Activated CD4-positive, alpha-beta memory T cell treated with anti-CD3 and anti-CD28 coated beads for 36 hours (primary cell): ENCODE measurements at regions not wholly inside any gene's neighbourhood (a gene's known extent, or its start where the extent isn't known, plus 50 kb on each side); places are given as distances from the start of the nearest gene placed in this dataset.

Experiments used
- CTCF ChIA-PET: fragments of 350-600 bp; sonication (Branson Sonifier 250); formaldehyde crosslinking; loops from one replicate; lab custom pipeline; 2021; ENCODE audit warnings: antibody characterized with exemption, inconsistent platforms; lab: Charles Lee
- POLR2A ChIA-PET: fragments of 350-600 bp; sonication (Branson Sonifier 250); formaldehyde crosslinking; loops from one replicate; lab custom pipeline; 2021; ENCODE audit warnings: antibody characterized with exemption; lab: Charles Lee
- DNase-seq: peaks from one replicate; pipeline ENCODE4 v3.0.0-alpha.2; 2020
- H3K27ac Mint-ChIP-seq: one replicate; pipeline ENCODE4 v1.8.0; 2021; ENCODE audit warnings: mixed read lengths
- H3K27me3 Mint-ChIP-seq: one replicate; pipeline ENCODE4 v1.8.0; 2021; ENCODE audit warnings: mixed read lengths
- H3K36me3 Mint-ChIP-seq: one replicate; pipeline ENCODE4 v1.8.0; 2021; ENCODE audit warnings: mixed read lengths
- H3K4me1 Mint-ChIP-seq: one replicate; pipeline ENCODE4 v1.8.0; 2021; ENCODE audit warnings: low read depth, mixed read lengths
- H3K4me3 Mint-ChIP-seq: one replicate; pipeline ENCODE4 v1.8.0; 2021; ENCODE audit warnings: mild to moderate bottlenecking, mixed read lengths
- H3K9me3 Mint-ChIP-seq: one replicate; pipeline ENCODE4 v1.8.0; 2021; ENCODE audit warnings: mixed read lengths
- intact Hi-C: fragments of 100-400 bp; cut with micrococcal nuclease; formaldehyde crosslinking; loops from one replicate; pipeline ENCODE4 v1.15.1; 2023

DNA sequence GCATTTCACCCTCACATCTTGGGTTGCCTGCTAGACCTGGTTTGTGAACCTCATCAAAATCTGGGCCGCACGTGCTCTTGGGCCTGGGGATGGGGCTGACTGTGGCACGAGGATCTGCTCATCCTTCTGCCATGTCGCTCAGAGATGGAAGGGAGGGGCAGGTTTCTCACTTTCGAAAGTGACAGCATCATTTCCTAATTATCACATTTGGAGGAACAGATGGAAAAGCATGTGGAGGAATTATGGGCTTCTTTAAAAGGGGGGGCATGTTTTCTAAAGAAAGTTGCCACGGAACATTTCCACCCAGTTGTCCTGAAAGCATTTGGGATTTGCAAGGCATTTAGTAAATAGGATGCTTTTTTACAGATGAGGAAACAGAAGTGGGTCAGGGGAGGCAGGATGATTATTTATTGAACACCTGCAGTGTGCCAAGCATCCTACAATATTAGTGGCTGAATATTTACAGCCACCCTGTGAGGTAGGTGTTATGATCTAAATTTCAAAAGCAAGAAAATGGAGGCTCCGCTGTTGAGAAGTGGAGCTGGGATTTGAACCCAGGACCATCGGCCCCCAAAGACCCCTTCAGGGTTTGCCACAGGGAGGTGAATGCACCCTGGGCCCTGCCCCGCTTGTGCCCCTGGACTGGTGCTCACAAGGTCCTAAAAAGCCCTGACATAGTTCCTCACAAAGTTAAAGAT, 104.2 kb upstream of the MYCN start:
- DNase-seq, result no peak
- no peaks in the 10 kb centered on the region for H3K4me1 Mint-ChIP-seq
- no peak overlapping the region for H3K27ac Mint-ChIP-seq
- H3K4me3 Mint-ChIP-seq, result no peak overlapping the region
- no peaks in the 10 kb centered on the region for H3K36me3 Mint-ChIP-seq
- peaks cover 1% of the 10 kb centered on the region for H3K27me3 Mint-ChIP-seq
- intact Hi-C loops, result no loop called here
- CTCF ChIA-PET, result no interaction called here
- H3K9me3 Mint-ChIP-seq, result no peaks in the 10 kb centered on the region
- POLR2A ChIA-PET, result no interaction called here

DNA sequence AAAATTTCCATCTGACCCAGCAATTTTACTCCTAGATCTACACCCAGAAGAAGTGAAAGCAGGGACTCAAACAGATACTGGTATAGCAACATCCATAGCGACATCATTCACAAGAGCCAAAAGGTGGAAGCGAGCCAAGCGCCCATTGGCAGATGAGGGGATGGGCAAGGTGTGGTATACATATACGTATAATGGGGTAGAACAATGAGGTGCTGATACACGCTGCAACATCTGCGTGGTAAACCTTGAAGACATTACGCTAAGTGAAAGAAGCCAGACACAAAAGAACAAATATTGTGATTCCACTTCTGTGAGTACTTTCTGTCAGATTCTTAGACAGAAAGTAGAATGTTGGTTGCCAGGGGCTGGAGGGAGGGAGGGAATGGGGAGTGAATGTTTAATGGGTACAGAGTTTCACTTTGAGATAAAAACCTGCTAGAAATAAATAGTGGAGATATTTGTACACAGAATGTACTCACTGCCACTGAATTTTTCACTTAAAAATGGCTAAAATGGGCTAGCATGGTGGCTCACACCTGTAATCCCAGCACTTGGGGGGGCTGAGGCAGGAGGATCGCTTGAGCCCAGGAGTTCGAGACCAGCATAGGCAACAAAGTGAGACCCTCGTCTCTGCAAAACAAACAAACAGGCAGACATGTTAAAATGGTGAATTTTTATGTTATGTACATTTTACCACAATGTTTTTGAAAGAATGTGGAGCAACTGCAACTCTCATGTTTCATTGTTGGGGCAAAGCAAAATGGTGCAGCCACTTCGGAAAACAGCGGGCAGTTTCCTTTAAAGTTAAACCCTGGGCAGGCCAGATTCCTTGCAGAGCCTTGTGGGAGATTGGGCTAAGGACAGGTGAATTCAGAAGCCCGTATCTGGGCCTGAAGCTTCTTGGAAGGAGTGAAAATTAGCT, 103.4 kb upstream of the MYCN start:
- no peaks in the 10 kb centered on the region for H3K36me3 Mint-ChIP-seq
- no peaks in the 10 kb centered on the region for H3K9me3 Mint-ChIP-seq
- no peaks in the 10 kb centered on the region for H3K4me1 Mint-ChIP-seq
- ChIA-PET POLR2A (no interaction called here), CTCF (no interaction called here)
- intact Hi-C loops, result no loop called here
- H3K4me3 Mint-ChIP-seq, result no peak overlapping the region
- no peak overlapping the region for H3K27ac Mint-ChIP-seq
- DNase-seq, result no peak
- peaks cover 1% of the 10 kb centered on the region for H3K27me3 Mint-ChIP-seq

DNA sequence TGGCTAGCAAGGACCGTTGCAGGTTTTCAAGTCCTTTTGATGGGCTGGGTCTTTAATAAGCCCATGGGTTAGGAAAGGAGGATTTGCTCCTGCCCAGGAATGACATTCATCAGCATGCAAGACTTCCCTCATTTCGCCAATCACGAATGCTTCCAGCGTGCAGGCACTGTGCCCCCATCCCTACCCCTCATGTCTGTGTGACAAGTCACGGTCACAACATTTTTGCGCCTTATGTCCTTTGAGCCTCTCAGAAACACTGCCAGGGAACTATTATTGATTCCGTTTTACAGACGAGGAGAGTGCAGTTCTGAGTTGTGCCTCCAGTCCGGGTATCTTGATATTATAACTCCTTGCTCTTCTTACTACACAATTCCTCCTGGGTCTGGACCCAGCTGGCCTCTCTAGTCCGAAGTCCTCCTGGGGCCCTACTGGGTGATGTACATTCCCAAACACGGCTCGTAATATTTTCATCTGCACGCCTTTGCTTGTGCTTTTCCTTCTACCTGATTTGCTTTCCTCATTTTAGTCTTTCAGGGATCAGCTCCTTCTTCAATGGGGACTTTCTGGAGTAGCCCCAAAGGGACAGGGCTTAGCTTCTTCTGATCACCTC, 101.8 kb upstream of the MYCN start:
- intact Hi-C loops, result no loop called here
- POLR2A ChIA-PET, result no interaction called here
- H3K27ac Mint-ChIP-seq, result no peak overlapping the region

DNA sequence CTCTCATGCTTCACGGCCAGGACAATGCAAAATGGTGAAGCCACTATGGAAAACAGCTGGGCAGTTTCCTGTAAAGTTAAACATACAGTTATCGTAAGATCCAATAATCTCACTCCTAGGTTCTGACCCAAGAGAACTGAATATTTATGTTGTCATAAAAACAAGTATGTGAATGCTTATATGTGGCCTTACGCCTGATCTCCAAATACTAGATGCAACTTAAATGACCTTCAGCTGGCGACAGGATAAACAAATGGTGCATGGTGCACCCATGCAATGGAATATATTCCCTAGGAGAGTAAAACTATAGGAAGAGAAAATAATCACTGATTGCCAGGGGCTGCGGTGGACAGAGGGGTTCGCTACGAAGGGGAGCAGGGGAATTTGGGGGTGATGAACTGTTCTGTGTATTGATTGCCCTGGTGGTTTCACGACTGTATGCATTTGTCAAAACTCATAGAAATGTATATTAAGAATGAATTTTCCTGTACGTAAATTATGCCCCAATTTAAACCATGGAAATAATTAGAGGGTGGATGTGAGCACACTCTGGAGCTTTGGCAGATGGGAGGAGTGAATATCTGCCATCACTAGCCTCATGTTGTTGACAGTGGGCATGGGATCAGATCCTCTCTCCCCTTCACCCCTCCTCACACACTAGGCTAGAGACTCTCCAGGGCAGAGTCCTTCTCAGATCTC, 100.8 kb upstream of the MYCN start:
- H3K27ac Mint-ChIP-seq, result no peak overlapping the region
- no peaks in the 10 kb centered on the region for H3K9me3 Mint-ChIP-seq
- no peak overlapping the region for H3K4me3 Mint-ChIP-seq
- no peaks in the 10 kb centered on the region for H3K27me3 Mint-ChIP-seq
- no peak for DNase-seq
- ChIA-PET CTCF (no interaction called here), POLR2A (no interaction called here)
- intact Hi-C loops, result no loop called here
- no peaks in the 10 kb centered on the region for H3K4me1 Mint-ChIP-seq
- H3K36me3 Mint-ChIP-seq, result no peaks in the 10 kb centered on the region

More for the DNA sequence above, 101.8 kb upstream of the MYCN start:
- H3K4me1 Mint-ChIP-seq, result no peaks in the 10 kb centered on the region
- no peak overlapping the region for H3K4me3 Mint-ChIP-seq
- CTCF ChIA-PET, result no interaction called here
- no peaks in the 10 kb centered on the region for H3K9me3 Mint-ChIP-seq
- no peaks in the 10 kb centered on the region for H3K36me3 Mint-ChIP-seq
- no peak for DNase-seq
- no peaks in the 10 kb centered on the region for H3K27me3 Mint-ChIP-seq

DNA sequence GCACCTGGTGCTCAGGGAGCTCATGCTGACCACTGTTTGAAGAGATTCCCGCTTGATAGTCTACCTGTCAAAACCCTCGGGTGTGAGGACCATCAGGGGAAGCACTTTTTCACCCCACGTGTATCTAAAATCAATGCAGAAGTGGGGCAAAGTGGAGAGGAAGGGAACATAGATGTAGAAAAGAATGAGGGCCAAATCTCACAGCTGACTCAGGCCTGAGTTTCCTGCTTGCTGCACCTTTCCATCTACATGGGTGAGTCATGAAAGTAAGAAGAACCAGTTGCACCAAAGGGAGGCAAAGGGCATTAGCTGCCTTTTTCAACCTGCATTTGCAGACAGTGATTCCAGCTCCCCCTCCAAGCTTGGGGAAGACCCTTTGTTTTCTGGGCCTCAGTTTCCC, 100.2 kb upstream of the MYCN start:
- ChIA-PET POLR2A (no interaction called here), CTCF (no interaction called here)
- Mint-ChIP-seq H3K4me1 (no peaks in the 10 kb centered on the region), H3K9me3 (no peaks in the 10 kb centered on the region), H3K36me3 (no peaks in the 10 kb centered on the region), H3K4me3 (no peak overlapping the region), H3K27me3 (no peaks in the 10 kb centered on the region), H3K27ac (no peak overlapping the region)
- no peak for DNase-seq
- intact Hi-C loops, result no loop called here

DNA sequence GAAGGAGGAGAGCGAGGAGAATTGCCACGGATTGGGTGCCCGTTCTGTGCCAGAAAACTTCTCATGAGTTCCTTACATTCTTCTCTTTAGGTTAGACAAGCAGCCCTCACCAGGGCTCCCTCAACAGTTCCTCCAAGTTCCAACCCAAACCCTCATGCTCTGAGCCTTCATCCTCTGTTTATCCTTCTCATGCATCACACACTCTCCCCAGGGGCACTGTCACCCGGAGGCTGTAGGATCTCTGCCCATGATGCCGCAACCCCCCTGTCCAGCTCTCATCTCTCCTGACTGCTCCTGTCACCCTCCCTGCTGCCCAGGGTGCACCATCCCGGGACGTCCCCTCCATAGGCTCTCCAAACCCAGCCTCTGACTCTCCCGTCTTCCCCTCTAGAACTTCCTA, 99.4 kb upstream of the MYCN start:
- Mint-ChIP-seq H3K27ac (no peak overlapping the region), H3K4me1 (no peaks in the 10 kb centered on the region), H3K27me3 (no peaks in the 10 kb centered on the region), H3K9me3 (no peaks in the 10 kb centered on the region), H3K4me3 (no peak overlapping the region), H3K36me3 (no peaks in the 10 kb centered on the region)
- ChIA-PET POLR2A (no interaction called here), CTCF (no interaction called here)
- DNase-seq, result no peak
- intact Hi-C loops, result no loop called here

DNA sequence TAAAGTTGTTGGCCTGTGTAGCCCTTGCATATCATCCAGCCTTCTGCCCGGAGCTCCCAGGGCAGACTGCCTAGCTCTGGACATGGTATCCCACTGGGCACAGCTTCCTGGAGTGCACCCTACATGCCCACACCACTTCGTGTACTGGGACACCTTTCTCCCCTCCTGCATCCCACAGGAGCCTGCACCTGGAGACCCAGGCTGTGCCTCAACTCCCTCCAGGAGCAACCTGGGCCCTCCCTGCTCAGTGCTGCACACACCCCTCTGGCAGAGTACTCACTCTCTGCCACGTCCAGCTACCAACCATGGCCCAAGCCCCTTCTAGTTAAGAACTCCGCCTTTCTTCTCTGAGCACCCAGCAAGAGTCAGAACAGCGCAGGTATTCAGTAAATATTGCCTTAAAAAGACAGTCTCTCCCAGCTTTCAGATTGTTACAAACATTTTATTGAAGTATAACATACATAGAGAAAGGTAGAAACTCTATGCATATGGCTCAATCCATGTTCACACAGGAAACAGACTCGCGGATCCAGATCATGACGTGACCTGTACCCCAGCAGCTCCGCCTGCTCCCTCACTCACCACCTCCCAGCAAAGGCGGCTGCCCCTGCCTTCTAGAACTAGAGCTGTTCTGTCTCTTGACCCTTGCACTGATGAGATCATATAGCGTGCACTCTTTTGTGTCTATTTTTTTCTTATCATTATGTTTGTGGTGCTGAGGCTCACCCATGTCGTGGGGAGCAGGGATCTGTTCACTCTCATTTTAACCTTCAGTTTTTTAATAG, 98.4 kb upstream of the MYCN start:
- Mint-ChIP-seq H3K4me3 (no peak overlapping the region), H3K27me3 (no peaks in the 10 kb centered on the region), H3K4me1 (no peaks in the 10 kb centered on the region), H3K36me3 (no peaks in the 10 kb centered on the region), H3K9me3 (no peaks in the 10 kb centered on the region), H3K27ac (no peak overlapping the region)
- CTCF ChIA-PET, result no interaction called here
- intact Hi-C loops, result no loop called here
- POLR2A ChIA-PET, result no interaction called here
- DNase-seq, result no peak

DNA sequence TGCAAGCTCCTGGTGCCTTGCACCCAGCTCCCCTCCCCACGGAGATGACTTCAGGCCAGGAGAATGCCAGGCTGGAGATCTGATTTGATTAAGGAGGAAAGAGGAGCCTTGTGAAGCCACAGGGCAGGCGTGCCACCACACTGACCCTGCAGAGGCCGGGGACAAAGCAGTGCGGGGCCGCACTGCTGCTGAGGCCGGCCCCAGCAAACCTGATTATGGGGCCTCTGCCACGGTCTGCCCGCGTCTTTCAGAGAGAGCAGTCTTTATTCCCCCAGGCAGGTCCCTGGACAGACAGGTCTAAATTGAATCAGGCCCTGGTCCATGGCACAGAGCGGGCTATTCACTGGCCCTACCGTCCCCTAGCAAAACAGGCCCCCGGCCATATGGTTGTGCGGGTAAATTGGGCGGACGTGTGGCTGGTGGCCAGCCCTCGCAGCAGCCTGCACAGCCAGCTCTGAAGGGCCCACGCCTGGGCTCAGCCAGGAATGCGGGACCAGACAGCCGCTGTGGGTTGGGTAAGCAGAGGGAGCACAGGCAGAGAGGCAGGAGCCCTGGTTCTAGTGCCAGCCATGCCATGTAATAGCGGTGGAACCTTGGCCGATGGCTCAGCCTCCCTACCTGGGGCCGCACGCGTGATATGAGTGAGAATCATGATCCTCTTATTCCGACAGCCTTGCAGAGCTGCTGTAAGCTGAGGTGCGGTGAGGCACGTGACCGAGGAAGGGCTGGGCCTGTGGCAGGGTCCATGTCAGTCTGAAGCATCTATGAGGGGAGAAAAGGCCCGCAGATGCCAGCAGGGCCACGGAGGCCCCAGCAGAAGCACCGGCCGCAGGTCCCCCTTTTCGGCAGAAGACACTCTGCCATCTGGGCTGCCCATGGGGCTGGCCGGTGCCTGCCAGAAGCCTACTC, 97.3 kb upstream of the MYCN start:
- no peak for DNase-seq
- ChIA-PET CTCF (no interaction called here), POLR2A (no interaction called here)
- Mint-ChIP-seq H3K4me3 (no peak overlapping the region), H3K36me3 (no peaks in the 10 kb centered on the region), H3K4me1 (no peaks in the 10 kb centered on the region), H3K9me3 (no peaks in the 10 kb centered on the region), H3K27ac (no peak overlapping the region), H3K27me3 (no peaks in the 10 kb centered on the region)
- intact Hi-C loops, result no loop called here

DNA sequence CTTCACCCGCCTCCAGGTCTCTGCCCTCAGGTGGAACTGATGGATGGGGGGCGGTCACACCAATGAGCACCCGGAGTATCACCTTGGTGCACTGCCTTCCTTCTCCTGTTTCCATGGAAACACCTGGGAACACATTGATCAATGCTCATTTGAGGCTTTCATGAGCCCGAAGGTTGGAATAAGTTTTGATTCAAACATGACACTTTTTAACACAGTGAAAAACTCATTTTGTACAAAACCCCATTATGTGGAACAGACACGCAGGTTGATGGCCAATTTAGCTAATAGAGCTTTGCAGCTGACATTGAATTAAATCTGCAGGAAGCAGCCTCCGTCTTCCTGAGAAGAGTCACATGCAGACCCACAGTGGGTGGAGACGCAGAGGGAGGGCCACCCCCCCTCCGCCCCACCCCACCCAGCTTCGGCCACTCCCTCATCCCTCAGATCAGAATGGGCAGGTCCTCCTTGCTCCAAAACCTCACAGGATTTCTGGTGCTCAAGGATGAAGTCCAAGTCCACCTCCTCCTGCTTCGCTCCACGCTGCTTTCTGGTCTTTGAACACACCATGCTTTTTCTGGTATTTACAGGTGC, 96.0 kb upstream of the MYCN start:
- Mint-ChIP-seq H3K36me3 (no peaks in the 10 kb centered on the region), H3K27ac (no peak overlapping the region), H3K27me3 (no peaks in the 10 kb centered on the region), H3K4me1 (no peaks in the 10 kb centered on the region), H3K9me3 (no peaks in the 10 kb centered on the region), H3K4me3 (no peak overlapping the region)
- ChIA-PET POLR2A (no interaction called here), CTCF (no interaction called here)
- DNase-seq, result no peak
- intact Hi-C loops, result no loop called here

DNA sequence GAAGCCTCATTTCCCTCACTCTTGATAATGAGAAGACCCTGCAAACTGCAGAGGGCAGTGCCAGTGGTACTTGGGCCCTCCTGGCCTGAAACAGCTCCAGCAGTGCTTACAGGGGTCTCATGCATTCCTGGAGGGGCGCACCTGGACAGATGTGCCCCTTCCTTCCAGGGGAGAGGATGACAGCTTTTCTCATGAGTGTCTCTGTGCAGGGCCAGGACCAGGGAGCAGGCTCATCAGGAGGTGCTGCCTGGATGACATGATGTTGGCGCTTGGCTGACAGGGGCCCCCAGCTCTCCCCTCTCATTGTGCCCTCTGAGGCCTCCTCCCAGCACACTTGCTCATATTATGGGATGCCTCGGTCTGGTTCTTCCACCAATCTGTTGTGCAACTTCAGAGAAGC, 95.1 kb upstream of the MYCN start:
- CTCF ChIA-PET, result no interaction called here
- intact Hi-C loops, result no loop called here
- Mint-ChIP-seq H3K4me3 (no peak overlapping the region), H3K27me3 (no peaks in the 10 kb centered on the region), H3K36me3 (no peaks in the 10 kb centered on the region), H3K4me1 (no peaks in the 10 kb centered on the region), H3K27ac (no peak overlapping the region), H3K9me3 (no peaks in the 10 kb centered on the region)
- POLR2A ChIA-PET, result no interaction called here
- no peak for DNase-seq
